Upper lobe of right lung (tissue), 1 donor: ENCODE measurements at regions not wholly inside any gene's neighbourhood (a gene's known extent, or its start where the extent isn't known, plus 50 kb on each side); places are given as distances from the start of the nearest gene placed in this dataset.

Experiments
- ATAC-seq: fragments of 200-7000 bp; cut with Tn5 transposase; one replicate; pipeline ENCODE4 v1.9.1; 2020; ENCODE audit warnings: mild to moderate bottlenecking, moderate library complexity
- DNase-seq: peaks from one replicate; pipeline ENCODE4 v3.0.0-alpha.2; 2020
- H3K27ac ChIP-seq: fragments of 200-600 bp; one replicate; pipeline ENCODE4 v1.8.0; 2022
- H3K27me3 ChIP-seq: fragments of 200-600 bp; one replicate; pipeline ENCODE4 v1.8.0; 2022; ENCODE audit warnings: mild to moderate bottlenecking
- H3K36me3 ChIP-seq: fragments of 200-600 bp; one replicate; pipeline ENCODE4 v1.8.0; 2022
- H3K4me1 ChIP-seq: fragments of 200-600 bp; one replicate; pipeline ENCODE4 v1.8.0; 2022
- H3K4me3 ChIP-seq: fragments of 200-600 bp; one replicate; pipeline ENCODE4 v1.8.0; 2022; ENCODE audit warnings: mild to moderate bottlenecking
- H3K9me3 ChIP-seq: fragments of 200-600 bp; one replicate; pipeline ENCODE4 v1.8.0; 2022
- CTCF ChIP-seq: fragments of 200-600 bp; IDR thresholded peaks from one replicate; pipeline ENCODE4 v1.8.0; 2022; ENCODE audit warnings: antibody characterized with exemption
- intact Hi-C: fragments of 100-400 bp; cut with DNase I; formaldehyde crosslinking; loops from one replicate; pipeline ENCODE4 v1.11.0; 2022
- donor health status: DM: no; HTN: yes; CAD: no; lungs with severe emphysema.

GRCh38 chr20:55242853-55243252 lies 762.5 kb downstream of the CBLN4 start:
- ATAC-seq (no peak), DNase-seq (no peak)

GRCh38 chr20:55239269-55239668 lies 763.9 kb downstream of the DOK5 start:
- Histone ChIP-seq H3K4me1 (no peaks in the 10 kb centered on the region), H3K27ac (no peak overlapping the region), H3K36me3 (no peaks in the 10 kb centered on the region), H3K4me3 (no peak overlapping the region), H3K9me3 (no peaks in the 10 kb centered on the region), H3K27me3 (no peaks in the 10 kb centered on the region)
- ATAC-seq (no peak), DNase-seq (no peak)
- no peak for TF ChIP-seq CTCF
- intact Hi-C loops = no loop called here

More at GRCh38 chr20:55242853-55243252, 762.5 kb downstream of the CBLN4 start:
- Histone ChIP-seq H3K36me3 (no peaks in the 10 kb centered on the region), H3K9me3 (no peaks in the 10 kb centered on the region), H3K4me1 (no peaks in the 10 kb centered on the region), H3K4me3 (no peak overlapping the region), H3K27me3 (no peaks in the 10 kb centered on the region), H3K27ac (no peak overlapping the region)
- no peak for TF ChIP-seq CTCF
- intact Hi-C loops = no loop called here

- no peaks in the 10 kb centered on the region for H3K27me3 ChIP-seq
- intact Hi-C loops = no loop called here
- no peak overlapping the region for H3K27ac ChIP-seq
- H3K4me3 ChIP-seq = no peak overlapping the region
- no peak for TF ChIP-seq CTCF
- H3K9me3 ChIP-seq = no peaks in the 10 kb centered on the region
- DNase-seq (no peak), ATAC-seq (no peak)
- no peaks in the 10 kb centered on the region for H3K4me1 ChIP-seq
- no peaks in the 10 kb centered on the region for H3K36me3 ChIP-seq
These were observed 757.3 kb downstream of the DOK5 start for GRCh38 chr20:55232647-55233046.

GRCh38 chr20:55229451-55229850 lies 754.1 kb downstream of the DOK5 start:
- Histone ChIP-seq H3K27me3 (no peaks in the 10 kb centered on the region), H3K9me3 (no peaks in the 10 kb centered on the region), H3K4me1 (no peaks in the 10 kb centered on the region), H3K27ac (no peak overlapping the region), H3K4me3 (no peak overlapping the region), H3K36me3 (no peaks in the 10 kb centered on the region)
- DNase-seq (no peak), ATAC-seq (no peak)
- TF ChIP-seq CTCF = no peak
- intact Hi-C loops = no loop called here

GRCh38 chr20:55216525-55217242 lies 741.3 kb downstream of the DOK5 start:
- intact Hi-C loops = no loop called here
- H3K9me3 ChIP-seq = peaks cover 7% of the 10 kb centered on the region
- H3K36me3 ChIP-seq = no peaks in the 10 kb centered on the region
- no peak overlapping the region for H3K27ac ChIP-seq
- ATAC-seq = no peak
- no peak overlapping the region for H3K4me3 ChIP-seq
- DNase-seq = no peak
- TF ChIP-seq CTCF = no peak
- no peaks in the 10 kb centered on the region for H3K4me1 ChIP-seq
- H3K27me3 ChIP-seq = no peaks in the 10 kb centered on the region

- ATAC-seq (no peak), DNase-seq (no peak)
- no peak overlapping the region for H3K27ac ChIP-seq
- H3K4me1 ChIP-seq = no peaks in the 10 kb centered on the region
- H3K9me3 ChIP-seq = peaks cover 7% of the 10 kb centered on the region
- H3K4me3 ChIP-seq = no peak overlapping the region
- no peak for TF ChIP-seq CTCF
- no peaks in the 10 kb centered on the region for H3K36me3 ChIP-seq
- no peaks in the 10 kb centered on the region for H3K27me3 ChIP-seq
- intact Hi-C loops = no loop called here
These were observed 738.3 kb downstream of the DOK5 start for GRCh38 chr20:55213653-55214052.
